ENCODE measurements at regions not wholly inside any gene's neighbourhood (a gene's known extent, or its start where the extent isn't known, plus 50 kb on each side); places are given as distances from the start of the nearest gene placed in this dataset.
A peak's percentile ranks its signal among the peaks of the same experiment; 100 is the strongest.

- TF ChIP-seq FOXJ3 (CRISPR knock-in tag; IDR thresholded peaks at IDR 0.05): no peak
- no peak for TF ChIP-seq FOSL2 (IDR thresholded peaks at IDR 0.05; ENCODE audit: borderline replicate concordance, low read depth)
- TF ChIP-seq MEF2A (IDR thresholded peaks at IDR 0.05; ENCODE audit: borderline replicate concordance, low read depth): no peak
- no peak for TF ChIP-seq RFX5 (IDR thresholded peaks at IDR 0.05; ENCODE audit: low read length)
- TF ChIP-seq EZH2phosphoT487 (IDR thresholded peaks at IDR 0.05; ENCODE audit: borderline replicate concordance, low read depth): no peak
- no peak for TF ChIP-seq USF1 (IDR thresholded peaks at IDR 0.05; ENCODE audit: borderline replicate concordance, low read depth)
- TF ChIP-seq FOXM1 (IDR thresholded peaks at IDR 0.05; ENCODE audit: low read depth): no peak
Observed at GRCh38 chr1:185546029-185546428, 188.2 kb upstream of the HMCN1 start (continued).

GRCh38 chr1:185541871-185542301, 192.3 kb upstream of the HMCN1 start:
- Histone ChIP-seq H3F3A (replicated peaks; ENCODE audit: insufficient read depth) (no peaks in the 10 kb centered on the region), H3K27me3 (ENCODE audit: insufficient read depth) (no peaks in the 10 kb centered on the region), H3K9me3 (no peaks in the 10 kb centered on the region), H3K4me2 (no peak overlapping the region), H3K27ac (ENCODE audit: low read depth in 2 of 2, low read length in 1 of 2) (peak overlapping the region in 1 of 2 experiments; percentile 72; a peak in 1 of 4 replicates), H3K4me3 (ENCODE audit: low read depth in 2 of 2, low read length in 1 of 2) (no peak overlapping the region), H3K79me2 (ENCODE audit: insufficient read depth) (no peaks in the 10 kb centered on the region), H3K36me3 (replicated peaks in 1 of 2; ENCODE audit: control insufficient read depth in 1 of 2, insufficient read depth in 2 of 2, low read length in 1 of 2) (no peaks in the 10 kb centered on the region), H2AFZ (ENCODE audit: low read depth) (0 out of 2 replicates have a peak overlapping the region, but pooled peaks have one; percentile 7), H4K20me1 (ENCODE audit: insufficient read depth) (no peaks in the 10 kb centered on the region), H3K9me2 (no peaks in the 10 kb centered on the region), H3K4me1 (ENCODE audit: control insufficient read depth in 1 of 2, insufficient read depth in 2 of 2, low read depth in 1 of 2, low read length in 1 of 2) (no peaks in the 10 kb centered on the region; a peak in 1 of 4 replicates), H3K9ac (no peak overlapping the region)
- TF ChIP-seq PBX3 (IDR thresholded peaks at IDR 0.05): no peak
- TF ChIP-seq TCF12 (IDR thresholded peaks at IDR 0.05): 0 out of 2 replicates have a peak, but pooled peaks have one; percentile 9
- CTCF ChIA-PET: interaction anchor here (1.0 kb wide), 1 partner anchor 9 kb away, joined by 3 read pairs; no protein-coding TSS in a partner anchor
- no peak for DNase-seq
- WGBS (ENCODE audit: low lambda C conversion rate): 25% methylated on average over 1 of the region's 1 CpG
- POLR2A ChIA-PET: no interaction called here

- Histone ChIP-seq H3K9ac (no peak overlapping the region), H3K27me3 (ENCODE audit: insufficient read depth) (no peaks in the 10 kb centered on the region), H3K4me3 (ENCODE audit: low read depth in 2 of 2, low read length in 1 of 2) (no peak overlapping the region), H2AFZ (ENCODE audit: low read depth) (no peak overlapping the region), H3F3A (replicated peaks; ENCODE audit: insufficient read depth) (no peaks in the 10 kb centered on the region), H3K9me2 (no peaks in the 10 kb centered on the region), H3K36me3 (replicated peaks in 1 of 2; ENCODE audit: control insufficient read depth in 1 of 2, insufficient read depth in 2 of 2, low read length in 1 of 2) (no peaks in the 10 kb centered on the region), H3K9me3 (no peaks in the 10 kb centered on the region), H4K20me1 (ENCODE audit: insufficient read depth) (no peaks in the 10 kb centered on the region), H3K79me2 (ENCODE audit: insufficient read depth) (no peaks in the 10 kb centered on the region), H3K4me1 (ENCODE audit: control insufficient read depth in 1 of 2, insufficient read depth in 2 of 2, low read depth in 1 of 2, low read length in 1 of 2) (no peaks in the 10 kb centered on the region; a peak in 1 of 4 replicates), H3K27ac (ENCODE audit: low read depth in 2 of 2, low read length in 1 of 2) (no peak overlapping the region), H3K4me2 (no peak overlapping the region)
- DNase-seq: no peak
- no peak for TF ChIP-seq PBX3 (IDR thresholded peaks at IDR 0.05)
- no peak for TF ChIP-seq TAF1 (IDR thresholded peaks at IDR 0.05; ENCODE audit: borderline replicate concordance, low read depth, low read length)
- TF ChIP-seq IRF3 (IDR thresholded peaks at IDR 0.05; ENCODE audit: low read depth, low read length): no peak
- CTCF ChIA-PET: no interaction called here
- POLR2A ChIA-PET: no interaction called here
- 60% methylated on average over 5 of the region's 5 CpGs for WGBS (ENCODE audit: low lambda C conversion rate)
Observed at GRCh38 chr1:185540295-185540694, 193.9 kb upstream of the HMCN1 start.
